Left colon (tissue), 2 donors: ENCODE measurements at regions not wholly inside any gene's neighbourhood (a gene's known extent, or its start where the extent isn't known, plus 50 kb on each side); places are given as distances from the start of the nearest gene placed in this dataset.
A peak's percentile ranks its signal among the peaks of the same experiment; 100 is the strongest.

ENCODE experiments used
- ATAC-seq: fragments of 200-7000 bp; cut with Tn5 transposase; one replicate; pipeline ENCODE4 v1.9.1; 2020; ENCODE audit warnings: mild to moderate bottlenecking, moderate library complexity
- DNase-seq, 2 donors: peaks; one replicate each; pipeline ENCODE4 v3.0.0-alpha.2; 2020
- intact Hi-C, 2 donors: fragments of 100-400 bp; cut with DNase I in 1 of 2; cut with micrococcal nuclease in 1 of 2; formaldehyde crosslinking; loops; one replicate each; pipeline versions ENCODE4 v1.11.2 to v1.14.0; 2022; cut with DNase I, micrococcal nuclease
- donor health status: DM: no; HTN: no; CAD: no.
- donor health status: DM: yes; HTN: yes; CAD: no.

DNA sequence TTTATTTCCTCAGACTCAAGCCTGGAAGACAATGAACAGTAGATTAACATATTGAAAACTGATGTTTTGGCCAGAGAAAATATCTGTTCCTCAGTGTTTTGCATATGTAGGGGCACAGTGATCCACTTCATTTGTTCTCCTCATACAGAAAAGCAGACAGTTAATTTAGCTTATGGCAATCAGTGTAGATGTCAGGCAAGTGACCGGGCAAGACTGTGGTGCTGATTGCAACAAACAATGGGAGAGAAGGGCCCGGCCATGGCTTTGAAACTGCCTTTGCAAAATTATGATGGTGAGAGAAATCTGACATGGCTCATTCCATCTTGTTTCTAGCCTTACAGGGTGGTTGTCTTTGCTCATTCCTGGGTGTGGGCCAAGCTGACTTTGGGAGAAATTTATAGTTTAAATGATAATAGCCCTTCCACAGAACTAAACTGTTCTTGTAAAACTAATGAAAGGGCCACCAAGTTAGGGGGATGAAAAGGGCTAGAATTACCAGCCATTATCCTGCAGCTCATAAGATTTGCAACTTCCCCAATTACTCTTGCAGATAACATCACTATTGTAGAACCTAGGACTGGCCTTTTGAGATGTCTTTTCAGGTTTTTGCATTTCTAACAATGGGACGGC is 220.3 kb downstream of the KTN1 start:
- intact Hi-C loops: no loop called here
- DNase-seq (no peak), ATAC-seq (no peak)

GRCh38 chr14:55801121-55801520 is 221.1 kb downstream of the KTN1 start:
- DNase-seq (no peak), ATAC-seq (no peak)
- intact Hi-C loops: no loop called here

- ATAC-seq: peak; percentile 30
- intact Hi-C loops: no loop called here
- no peak for DNase-seq
Measured at GRCh38 chr14:55802986-55803872, 223.2 kb downstream of the KTN1 start.

- DNase-seq (no peak), ATAC-seq (no peak)
- intact Hi-C loops: no loop called here
Measured at GRCh38 chr14:55803873-55804553, 224.0 kb downstream of the KTN1 start.

DNA sequence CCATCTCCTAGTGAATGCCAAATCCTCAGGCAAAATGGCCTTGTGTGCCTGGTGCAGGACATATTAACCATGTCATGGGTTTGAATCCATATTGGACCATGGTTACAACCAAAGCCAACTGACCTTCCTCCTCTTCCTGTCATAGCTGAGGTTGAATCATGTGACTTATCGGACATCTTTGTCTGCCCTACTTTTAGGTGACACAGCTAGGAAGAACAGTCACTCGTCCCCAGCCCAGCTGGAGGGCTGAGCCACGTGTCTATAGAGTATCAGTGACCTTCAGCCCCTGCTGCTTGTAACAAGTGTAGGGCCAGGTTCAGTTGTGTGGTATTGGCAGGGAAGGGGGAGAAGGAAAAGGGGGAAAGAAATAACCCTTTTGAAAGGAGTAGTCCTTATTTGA is 225.2 kb downstream of the KTN1 start:
- intact Hi-C loops: no loop called here
- DNase-seq (peak in 1 of 2 donors; percentile 33), ATAC-seq (no peak)

DNA sequence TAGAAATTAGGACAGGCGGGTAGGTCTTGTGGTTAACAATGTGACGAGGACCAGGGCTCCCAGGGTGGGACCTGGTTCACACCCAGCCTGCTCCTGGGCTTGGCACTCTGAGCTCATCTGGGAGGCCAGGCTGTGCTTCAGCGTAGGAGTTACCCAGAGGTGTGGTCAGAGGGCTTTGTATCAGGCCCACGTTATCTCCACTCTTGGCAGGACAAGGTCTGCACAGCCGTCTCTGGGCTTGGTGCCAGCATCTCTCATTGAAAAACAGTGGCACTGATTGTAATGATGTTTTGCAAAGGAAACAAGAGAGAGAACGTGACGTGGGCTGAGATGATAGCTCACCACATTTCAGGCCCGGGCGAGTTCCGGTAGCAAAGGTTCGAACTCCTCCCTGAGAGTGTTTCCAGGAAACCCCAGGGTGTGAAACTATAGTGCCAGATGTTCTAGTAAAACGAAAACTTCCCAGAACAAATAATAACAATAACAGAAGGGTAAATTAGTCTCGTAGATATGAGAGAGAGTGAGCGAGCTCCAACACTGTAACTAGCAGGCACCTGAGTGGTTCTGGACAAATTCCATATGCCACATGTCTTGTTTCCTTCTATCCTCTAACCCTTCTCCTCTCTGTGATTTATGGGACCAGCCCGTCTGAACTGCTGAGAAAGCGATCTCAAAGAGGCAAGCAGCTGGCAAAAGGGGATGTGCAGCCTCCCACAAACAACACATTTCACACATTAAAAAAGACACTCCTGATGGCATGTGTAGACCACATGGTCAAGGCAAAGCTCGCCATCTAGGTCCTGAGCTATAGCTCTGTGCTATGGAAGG is 227.3 kb downstream of the KTN1 start:
- ATAC-seq: peak; percentile 91
- DNase-seq: peak; percentile 95 to 97
- intact Hi-C loops: no loop called here

DNA sequence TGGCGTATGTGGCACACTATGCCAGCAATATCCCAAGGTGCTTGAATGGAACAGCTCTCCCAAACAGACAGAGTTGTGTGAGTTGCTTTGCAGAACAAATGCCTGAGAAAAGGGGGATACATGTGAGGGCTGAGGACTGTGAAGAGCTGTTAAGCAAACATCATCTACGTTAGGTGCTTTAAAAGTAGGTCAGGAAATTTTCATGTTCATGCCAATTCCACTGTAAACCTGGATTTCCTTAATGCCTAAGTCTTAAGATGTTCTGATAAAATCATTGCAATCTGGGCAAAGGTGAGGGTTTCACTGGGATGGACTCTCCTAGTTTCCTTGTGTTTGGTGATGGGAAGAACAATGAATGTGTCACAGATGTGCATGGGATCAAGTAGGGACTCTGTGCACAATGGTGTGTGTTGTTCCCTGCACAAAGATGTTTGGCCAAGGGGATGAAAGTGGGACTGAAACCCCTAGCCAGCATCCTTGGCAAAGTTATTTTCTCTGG is 227.9 kb downstream of the KTN1 start:
- intact Hi-C loops: no loop called here
- DNase-seq (no peak), ATAC-seq (peak; percentile 50)

GRCh38 chr14:55813630-55814029 is 233.6 kb downstream of the KTN1 start:
- ATAC-seq (no peak), DNase-seq (no peak)
- intact Hi-C loops: no loop called here

DNA sequence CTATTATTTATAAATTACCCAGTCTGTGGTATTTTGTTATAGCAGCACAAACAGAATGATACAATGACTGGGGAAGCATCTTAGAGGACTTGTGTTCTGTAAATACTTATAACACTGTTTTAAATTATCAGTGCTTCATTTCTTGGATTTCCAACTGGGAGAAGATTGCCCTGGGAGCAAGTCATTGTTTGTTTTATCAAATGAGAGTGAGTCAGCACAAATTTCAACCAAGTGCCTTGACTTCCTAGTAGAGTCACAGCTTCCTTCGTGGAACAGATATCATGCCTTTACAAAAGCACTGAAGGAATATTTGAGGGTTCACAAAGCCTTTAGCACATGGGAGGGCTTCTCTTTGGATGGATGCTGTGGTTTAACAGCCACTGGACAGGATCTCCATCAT is 234.1 kb downstream of the KTN1 start:
- no peak for DNase-seq
- ATAC-seq: no peak
- intact Hi-C loops: no loop called here

DNA sequence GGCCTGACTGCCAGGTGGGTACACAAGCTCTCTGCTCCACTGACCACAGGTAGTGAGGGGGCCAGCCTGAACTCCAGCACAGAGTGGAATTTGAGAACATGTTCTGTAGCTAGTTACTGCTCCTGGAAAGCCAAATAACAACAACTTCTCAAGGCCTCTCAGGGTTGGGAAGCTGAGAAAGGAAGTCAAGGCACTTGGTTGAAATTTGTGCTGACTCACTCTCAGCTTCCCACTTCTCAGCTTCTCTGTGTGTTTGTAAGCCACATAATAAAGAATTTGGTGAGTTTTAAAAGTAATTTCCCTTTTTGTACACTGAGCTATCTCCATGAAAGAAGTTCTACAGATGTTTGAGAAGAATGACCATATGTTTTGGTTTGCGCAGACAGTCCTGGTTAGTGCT is 234.9 kb downstream of the KTN1 start:
- DNase-seq: no peak
- intact Hi-C loops: no loop called here
- ATAC-seq: no peak

GRCh38 chr14:55816225-55816624 is 236.2 kb downstream of the KTN1 start:
- intact Hi-C loops: no loop called here
- no peak for DNase-seq
- no peak for ATAC-seq

DNA sequence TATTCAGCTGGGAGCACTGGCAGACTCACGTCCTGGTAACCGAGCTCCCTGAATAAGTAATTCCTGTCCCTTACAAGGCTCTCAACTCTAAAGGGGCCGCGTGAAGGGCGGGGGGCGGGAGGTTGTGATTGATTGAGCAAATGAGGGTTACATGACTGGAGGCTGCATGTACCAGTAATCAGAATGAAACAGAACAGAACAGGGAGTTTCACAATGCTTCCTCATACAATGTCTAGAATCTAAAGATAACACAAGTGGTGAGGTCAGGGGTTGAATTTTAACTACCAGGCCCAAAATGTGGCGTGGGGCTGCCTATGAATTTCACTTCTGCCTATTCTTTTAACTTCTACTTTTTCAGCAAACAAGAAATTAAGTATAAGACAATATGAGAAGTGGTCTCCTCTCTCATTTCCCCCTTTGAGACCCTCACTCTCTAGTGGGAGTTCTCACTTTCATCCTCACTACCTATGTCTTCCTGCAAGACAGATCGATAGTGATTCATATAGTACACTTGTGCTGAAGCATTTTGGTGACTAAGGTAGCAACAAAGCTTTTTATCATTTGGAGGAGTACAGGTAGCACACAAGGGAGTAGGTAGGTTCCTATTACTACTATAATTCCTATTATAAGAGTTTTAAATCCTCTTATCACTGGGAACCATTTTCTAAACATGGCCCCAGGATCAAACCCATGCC is 239.8 kb downstream of the KTN1 start:
- ATAC-seq: no peak
- no peak for DNase-seq

DNA sequence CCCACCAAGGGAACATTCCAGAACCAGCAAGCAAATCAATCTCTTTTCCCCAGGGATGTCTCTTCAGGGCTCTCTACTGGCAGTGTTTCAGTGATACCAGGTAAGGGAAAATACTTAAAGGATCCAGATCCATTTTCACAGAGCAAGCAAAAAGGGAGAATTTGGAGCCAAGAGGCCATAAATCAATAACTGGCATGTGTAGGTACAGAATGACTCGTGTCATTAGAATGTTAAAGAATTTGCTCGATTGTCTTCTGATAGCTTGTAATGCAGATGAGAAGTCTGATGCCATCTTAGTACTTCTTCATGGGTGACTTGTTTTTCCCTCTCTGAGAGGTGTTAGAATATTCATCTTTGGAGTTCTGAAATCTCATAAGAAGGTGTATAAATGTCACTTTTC is 242.9 kb downstream of the KTN1 start:
- ATAC-seq (no peak), DNase-seq (no peak)
- intact Hi-C loops: no loop called here

More for the DNA sequence above, 239.8 kb downstream of the KTN1 start:
- intact Hi-C loops: no loop called here

- DNase-seq (peak in 1 of 2 donors; percentile 28), ATAC-seq (peak; percentile 98)
- intact Hi-C loops: no loop called here
Measured at GRCh38 chr14:55832122-55832911, 252.3 kb downstream of the KTN1 start.

- intact Hi-C loops: no loop called here
Measured at GRCh38 chr14:55832974-55833373, 253.0 kb downstream of the KTN1 start.

DNA sequence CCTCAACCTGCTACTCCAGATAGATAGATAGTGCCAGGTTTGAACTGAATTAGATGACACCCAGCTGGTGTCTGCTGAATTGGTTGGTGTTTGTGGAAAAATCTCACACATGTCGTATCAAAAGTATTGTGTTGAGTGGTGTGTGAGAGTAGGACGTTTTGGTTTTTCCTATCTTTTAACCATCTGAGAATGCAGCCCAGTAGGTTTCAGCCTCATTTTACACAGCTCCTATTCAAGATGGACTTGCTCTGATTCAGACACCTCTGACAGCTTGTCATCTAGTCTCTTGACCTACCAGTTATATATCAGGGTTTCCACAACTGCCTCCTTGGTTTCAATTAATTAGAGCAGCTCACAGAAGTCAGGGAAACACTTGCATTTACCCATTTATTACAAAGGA is 254.4 kb downstream of the KTN1 start:
- ATAC-seq: no peak
- intact Hi-C loops: no loop called here

More at GRCh38 chr14:55832974-55833373, 253.0 kb downstream of the KTN1 start:
- ATAC-seq (no peak), DNase-seq (no peak)

DNA sequence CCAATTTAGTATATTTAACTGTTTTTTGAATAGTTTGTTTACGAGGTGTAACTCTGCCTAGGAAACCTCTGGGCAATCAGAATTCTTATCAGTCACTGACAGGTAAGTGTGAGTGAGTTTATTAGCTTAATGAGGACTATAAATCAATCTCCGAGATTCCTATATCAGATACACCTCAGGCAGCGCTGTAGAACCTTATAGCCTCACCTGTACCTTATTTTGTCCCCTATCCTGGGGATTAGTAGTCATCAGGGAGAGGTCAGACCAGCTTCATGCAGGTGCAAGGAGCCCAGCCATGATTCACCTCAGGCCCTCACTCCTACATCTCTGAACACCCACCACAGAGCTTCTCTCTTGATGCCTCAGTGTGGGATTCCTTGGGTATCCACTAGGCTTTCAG is 256.0 kb downstream of the KTN1 start:
- intact Hi-C loops: no loop called here
- ATAC-seq (no peak), DNase-seq (no peak)

More for the DNA sequence above, 254.4 kb downstream of the KTN1 start:
- DNase-seq: no peak

- DNase-seq: no peak
- no peak for ATAC-seq
- intact Hi-C loops: no loop called here
Measured at GRCh38 chr14:55837467-55837866, 257.5 kb downstream of the KTN1 start.
